ENCODE measurements at regions not wholly inside any gene's neighbourhood (a gene's known extent, or its start where the extent isn't known, plus 50 kb on each side); places are given as distances from the start of the nearest gene placed in this dataset.

GRCh38 chr11:92728628-92729027, 240.8 kb upstream of the MTNR1B start:
- POLR2A ChIA-PET, result no interaction called here

GRCh38 chr11:92735039-92735438, 234.4 kb upstream of the MTNR1B start:
- ChIA-PET CTCF (interaction anchor here (0.7 kb wide), 1 partner anchor 9 kb away, joined by 3 read pairs; no protein-coding TSS in a partner anchor), POLR2A (no interaction called here)
- no peak for TF ChIP-seq CTCF (IDR thresholded peaks at IDR 0.05; ENCODE audit: control extremely low read depth, extremely low read depth, low read depth, missing control alignments)
- DNase-seq (ENCODE audit: extremely low spot score), result no peak

More at GRCh38 chr11:92728628-92729027, 240.8 kb upstream of the MTNR1B start:
- no peak for TF ChIP-seq CTCF (IDR thresholded peaks at IDR 0.05; ENCODE audit: control extremely low read depth, extremely low read depth, low read depth, missing control alignments)
- DNase-seq (ENCODE audit: extremely low spot score), result no peak
- CTCF ChIA-PET, result interaction anchor here (0.9 kb wide), 1 partner anchor 11 kb away, joined by 3 read pairs; no protein-coding TSS in a partner anchor

GRCh38 chr11:92738276-92738675, 231.2 kb upstream of the MTNR1B start:
- CTCF ChIA-PET, result no interaction called here
- no peak for DNase-seq (ENCODE audit: extremely low spot score)
- POLR2A ChIA-PET, result no interaction called here
- no peak for TF ChIP-seq CTCF (IDR thresholded peaks at IDR 0.05; ENCODE audit: control extremely low read depth, extremely low read depth, low read depth, missing control alignments)

- no peak for DNase-seq (ENCODE audit: extremely low spot score)
- ChIA-PET CTCF (no interaction called here), POLR2A (no interaction called here)
- no peak for TF ChIP-seq CTCF (IDR thresholded peaks at IDR 0.05; ENCODE audit: control extremely low read depth, extremely low read depth, low read depth, missing control alignments)
Observed at GRCh38 chr11:92739041-92739440, 230.4 kb upstream of the MTNR1B start.

GRCh38 chr11:92739491-92739890, 230.0 kb upstream of the MTNR1B start:
- ChIA-PET CTCF (no interaction called here), POLR2A (no interaction called here)
- DNase-seq (ENCODE audit: extremely low spot score), result no peak
- no peak for TF ChIP-seq CTCF (IDR thresholded peaks at IDR 0.05; ENCODE audit: control extremely low read depth, extremely low read depth, low read depth, missing control alignments)

GRCh38 chr11:92740276-92740675, 229.2 kb upstream of the MTNR1B start:
- POLR2A ChIA-PET, result no interaction called here
- TF ChIP-seq CTCF (IDR thresholded peaks at IDR 0.05; ENCODE audit: control extremely low read depth, extremely low read depth, low read depth, missing control alignments), result no peak
- CTCF ChIA-PET, result no interaction called here
- DNase-seq (ENCODE audit: extremely low spot score), result no peak
